ENCODE measurements at regions not wholly inside any gene's neighbourhood (a gene's known extent, or its start where the extent isn't known, plus 50 kb on each side); places are given as distances from the start of the nearest gene placed in this dataset.

DNA sequence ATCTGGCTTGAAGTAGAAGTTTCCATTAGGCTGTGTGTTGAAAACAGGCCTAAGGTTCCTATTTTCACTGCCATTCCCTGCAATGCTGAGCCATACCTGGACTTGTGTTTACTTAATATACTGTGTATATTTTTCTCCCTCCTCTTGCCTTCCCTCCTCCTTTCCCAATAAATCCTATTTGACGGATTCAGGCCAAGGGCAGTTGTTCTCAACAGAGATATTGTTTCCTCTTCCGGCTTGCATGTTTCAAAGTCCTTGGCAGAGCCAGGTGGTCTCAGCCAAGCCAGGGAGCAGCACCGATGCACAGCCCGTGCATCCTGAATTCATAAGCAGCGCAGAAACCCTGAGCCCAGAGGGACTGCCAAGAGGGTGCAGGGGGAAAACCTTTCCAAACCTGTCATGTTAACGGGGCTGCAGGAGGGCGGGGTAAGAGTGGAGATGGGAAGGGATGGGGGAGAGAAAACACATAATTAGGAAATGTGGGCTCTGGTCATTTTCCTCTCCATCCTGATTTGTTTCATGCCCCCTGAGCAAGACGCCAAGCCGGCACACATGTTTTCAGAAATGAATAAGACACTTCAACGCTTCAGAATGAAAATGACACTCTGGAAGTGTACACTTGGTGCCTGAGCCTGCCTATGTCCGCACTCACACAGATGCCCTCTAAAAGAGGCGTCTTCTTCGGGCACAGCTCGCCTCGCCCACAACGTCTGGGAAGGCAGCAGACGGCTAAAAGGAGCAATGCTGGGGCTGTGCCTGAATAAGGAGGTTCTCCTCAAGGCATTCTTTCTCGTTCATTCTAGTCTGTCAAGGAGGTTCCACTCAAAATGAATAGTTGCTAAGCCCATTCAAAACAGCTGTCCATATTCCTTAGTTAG is 149.3 kb upstream of the UBL3 start:
- no peak for DNase-seq (ENCODE audit: low read depth)

DNA sequence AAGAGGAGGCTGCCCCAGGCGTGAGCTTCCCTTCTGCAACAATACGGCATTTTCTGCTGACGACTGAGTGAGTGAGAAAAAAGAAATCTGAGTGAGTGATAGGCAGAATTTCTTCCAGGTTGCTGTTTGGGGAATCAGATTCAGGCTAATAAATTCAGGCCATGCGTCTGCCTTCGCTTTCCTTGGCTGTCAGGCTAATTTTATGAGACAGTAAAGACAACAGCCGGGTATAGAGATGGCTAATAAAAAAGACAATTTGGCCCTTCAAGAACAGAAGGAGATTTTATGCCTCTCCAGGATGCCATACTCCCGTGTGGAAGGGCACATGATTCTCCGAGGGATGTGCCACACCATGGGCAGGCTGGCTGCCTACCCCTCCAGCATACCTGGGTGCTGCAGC is 145.9 kb upstream of the UBL3 start:
- no peak for DNase-seq (ENCODE audit: low read depth)

DNA sequence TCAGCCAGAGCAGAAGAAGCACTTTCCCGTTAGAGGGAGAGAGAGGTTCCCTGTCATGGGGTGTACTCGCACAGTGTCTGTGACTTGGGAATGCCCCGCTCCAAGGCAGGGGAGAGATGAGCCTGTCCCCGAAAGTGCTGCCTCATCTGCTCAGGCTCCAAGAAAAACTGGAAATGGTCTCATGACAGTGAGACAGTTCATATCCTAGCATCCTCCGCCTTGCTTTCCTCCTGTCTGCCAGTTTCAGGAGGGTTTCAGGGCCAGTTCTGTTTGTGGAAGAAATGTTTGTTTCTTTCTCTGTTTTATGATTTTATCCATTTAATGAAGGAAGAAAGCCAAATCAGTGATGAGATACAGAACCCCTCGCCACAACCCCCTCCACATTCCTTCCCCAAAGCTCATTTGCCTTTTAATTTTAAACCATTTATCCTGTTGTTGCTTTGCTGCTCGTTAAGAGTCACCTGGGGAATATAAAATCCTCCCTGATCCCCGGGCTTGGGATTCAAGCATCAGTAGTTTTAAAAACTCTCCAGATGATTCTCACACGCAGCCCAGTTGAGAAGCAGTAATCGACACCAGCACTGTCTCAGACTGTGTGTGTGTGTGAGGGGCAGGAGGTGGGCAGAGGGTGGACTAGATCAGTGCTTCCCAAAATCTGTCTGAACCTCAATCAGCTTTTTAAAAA is 144.6 kb upstream of the UBL3 start:
- DNase-seq (ENCODE audit: low read depth), result no peak

DNA sequence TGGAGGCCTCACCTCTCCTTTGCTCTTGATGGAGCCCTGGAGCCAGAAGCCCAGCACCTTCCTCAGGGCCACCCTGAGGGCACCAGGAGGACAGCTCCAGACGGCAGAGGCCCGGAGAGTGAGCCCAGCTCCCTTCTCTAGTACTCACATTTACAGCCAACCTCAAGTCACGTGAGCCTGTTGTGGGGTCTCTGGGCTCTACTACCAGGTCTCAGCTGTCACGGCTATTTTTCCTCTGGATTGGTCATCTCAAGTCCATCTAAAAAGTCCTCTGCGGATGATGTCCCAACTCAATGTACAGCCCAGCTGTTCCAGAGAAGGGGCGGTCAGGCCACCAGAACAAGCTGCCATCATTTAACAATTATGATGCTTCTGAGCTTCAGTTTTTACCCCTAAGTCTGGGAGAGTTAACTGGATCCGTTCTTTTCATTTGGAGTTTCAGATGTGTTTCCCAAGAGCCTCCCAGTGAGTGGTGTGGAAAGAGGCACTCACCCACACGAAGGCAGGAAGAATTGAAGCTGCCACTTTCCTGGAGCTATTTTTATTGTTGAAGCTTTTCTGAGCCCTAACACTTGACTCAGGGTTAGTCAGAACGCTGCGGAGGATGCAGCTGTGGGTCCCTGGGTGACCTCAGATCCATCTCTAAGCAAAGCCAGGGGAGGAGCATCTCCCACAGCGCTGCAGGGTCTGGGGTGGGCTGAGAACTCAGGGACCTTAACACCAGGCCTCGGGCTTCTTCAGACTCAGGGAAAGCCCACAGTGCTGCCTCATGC is 143.5 kb upstream of the UBL3 start:
- peak; percentile 75 for DNase-seq (ENCODE audit: low read depth)

DNA sequence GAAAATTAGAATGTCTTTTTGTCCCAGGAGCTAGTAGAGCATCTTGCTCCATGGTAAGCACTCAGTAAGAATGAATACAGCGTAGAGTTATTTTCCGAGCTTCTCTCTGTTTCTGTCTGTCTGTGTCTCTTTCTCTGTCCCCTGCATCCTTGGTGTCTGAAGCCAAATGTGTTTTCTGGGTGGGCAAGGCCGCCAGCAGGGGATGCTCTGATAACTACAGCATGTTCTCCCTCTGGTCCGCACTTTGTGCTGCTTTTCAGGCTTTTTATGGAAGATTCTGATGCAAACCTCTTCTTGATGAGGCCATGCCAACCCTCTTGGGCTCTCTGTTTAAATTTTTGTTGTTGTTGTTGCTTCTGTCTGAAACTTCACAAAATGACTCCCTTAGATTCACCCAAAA is 142.8 kb upstream of the UBL3 start:
- no peak for DNase-seq (ENCODE audit: low read depth)

DNA sequence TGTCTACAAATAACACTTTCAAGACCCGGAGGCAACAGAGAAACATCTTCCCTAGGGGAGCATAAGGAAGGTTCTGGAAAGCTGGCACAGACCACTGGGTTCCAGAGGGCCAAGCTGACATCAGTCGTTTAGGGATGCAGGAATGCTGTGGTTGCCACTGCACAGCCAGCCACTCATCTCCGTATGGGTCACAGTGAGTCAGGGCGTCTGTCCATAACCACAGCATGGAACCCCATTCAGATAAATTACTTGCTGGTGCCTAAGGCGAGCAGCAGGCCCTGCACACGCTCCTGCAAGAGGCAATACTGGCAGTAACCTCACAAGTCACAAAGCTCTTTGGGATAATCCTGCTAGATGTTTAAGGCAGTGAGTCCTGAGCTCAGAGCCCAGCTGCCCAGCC is 140.9 kb upstream of the UBL3 start:
- peak; percentile 91 for DNase-seq (ENCODE audit: low read depth)

DNA sequence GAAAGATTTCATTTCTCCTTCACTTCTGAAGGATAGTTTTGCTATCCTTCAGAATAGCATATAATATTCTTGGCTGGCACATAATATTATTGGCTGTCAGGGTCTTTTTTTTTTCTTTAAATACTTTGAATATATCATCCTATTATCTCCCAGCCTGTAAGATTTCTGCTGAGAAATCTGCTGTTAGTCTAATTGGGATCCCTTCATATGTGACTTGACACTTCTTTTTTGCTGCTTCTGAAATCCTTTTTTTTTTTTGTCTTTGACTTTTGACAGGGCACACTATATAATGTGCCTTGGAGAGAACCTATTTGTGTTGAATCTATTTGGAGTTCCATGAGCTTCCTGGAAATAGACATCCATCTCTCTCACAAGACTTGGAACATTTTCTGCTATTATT is 136.9 kb upstream of the UBL3 start:
- no peak for DNase-seq (ENCODE audit: low read depth)

DNA sequence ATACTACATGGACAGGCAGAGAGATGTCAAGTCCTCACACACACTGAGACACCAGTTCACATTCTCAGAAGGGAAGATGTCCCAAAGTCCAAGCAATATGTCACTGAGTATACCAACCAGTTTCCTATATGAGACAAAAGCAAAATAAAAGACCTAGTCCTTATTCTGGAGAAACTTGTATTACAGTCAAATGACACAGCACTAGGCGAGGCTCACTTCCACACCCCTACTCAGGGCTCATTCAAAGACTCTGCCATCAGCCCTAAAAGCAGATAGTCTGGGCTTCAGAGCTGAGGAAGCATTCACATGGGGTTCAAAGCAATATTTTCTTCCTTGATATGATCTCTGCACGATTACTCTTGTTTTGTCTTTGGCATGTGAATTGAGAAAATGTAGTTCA is 129.9 kb upstream of the UBL3 start:
- DNase-seq (ENCODE audit: low read depth), result no peak

DNA sequence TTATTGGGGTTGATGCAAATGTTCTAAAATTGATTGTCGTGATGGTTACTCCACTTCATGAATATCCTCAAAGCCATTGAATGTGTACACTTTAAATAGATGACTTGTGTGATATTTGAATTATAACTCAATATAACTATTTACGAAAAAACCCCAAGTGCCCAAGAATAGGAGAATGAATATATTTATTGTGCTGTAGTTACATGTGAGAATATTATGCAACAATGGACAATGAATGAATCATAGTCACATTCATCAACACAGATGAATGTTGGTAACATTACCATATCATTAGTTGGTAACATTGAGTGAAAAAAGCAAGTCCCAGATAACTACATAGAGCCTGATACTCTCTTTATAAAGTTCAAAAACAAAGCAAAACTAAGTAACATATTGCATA is 127.8 kb upstream of the UBL3 start:
- no peak for DNase-seq (ENCODE audit: low read depth)

DNA sequence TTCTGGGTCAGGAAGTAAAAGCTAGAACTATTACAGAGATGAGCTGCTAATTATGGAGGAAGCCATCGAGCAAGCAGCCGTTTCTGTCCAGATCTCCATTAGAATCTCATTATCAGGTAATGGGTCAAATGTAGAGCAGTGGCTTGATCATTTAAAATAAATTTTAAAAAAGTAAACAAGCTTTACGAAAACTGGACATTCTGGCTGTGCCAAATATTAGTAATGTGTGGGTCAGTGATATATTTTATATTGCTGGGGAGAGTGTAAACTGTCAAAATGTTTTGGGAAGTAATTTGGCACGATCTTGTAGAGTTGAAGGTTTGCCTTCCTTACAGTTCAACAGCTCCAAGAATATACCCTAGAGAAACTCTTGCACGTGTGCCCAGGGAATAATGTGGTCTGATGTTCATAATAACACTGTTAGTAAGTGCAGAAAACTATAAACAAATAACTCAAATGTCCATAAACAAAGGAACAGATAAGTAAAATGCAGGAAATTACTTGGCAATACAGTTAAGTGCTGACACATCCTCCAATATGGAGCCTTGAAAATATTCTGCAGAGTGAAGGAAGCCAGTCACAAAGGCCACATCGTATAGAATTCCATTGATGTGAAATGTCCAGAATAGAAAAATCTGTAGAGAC is 127.2 kb upstream of the UBL3 start:
- DNase-seq (ENCODE audit: low read depth), result no peak

DNA sequence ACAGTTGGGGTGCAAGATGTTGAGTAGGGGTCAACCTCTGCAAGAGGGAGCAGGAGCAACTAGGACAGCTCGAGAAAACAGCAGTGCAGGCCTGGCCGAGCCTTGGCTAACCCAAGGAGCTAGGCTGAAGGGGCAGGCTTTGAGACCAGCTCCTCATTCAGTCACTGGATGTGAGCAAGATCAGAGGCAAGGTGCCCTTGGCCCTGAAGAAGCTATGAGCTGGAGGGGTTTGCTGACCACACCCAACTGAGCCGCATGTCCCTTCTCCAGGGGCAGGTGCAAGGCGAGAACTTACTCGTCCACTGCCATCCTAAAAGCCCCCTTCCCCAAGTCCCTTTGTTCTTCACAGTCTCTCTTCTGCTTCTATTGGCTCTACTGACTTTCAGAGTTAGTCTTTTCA is 126.1 kb upstream of the UBL3 start:
- DNase-seq (ENCODE audit: low read depth), result no peak

DNA sequence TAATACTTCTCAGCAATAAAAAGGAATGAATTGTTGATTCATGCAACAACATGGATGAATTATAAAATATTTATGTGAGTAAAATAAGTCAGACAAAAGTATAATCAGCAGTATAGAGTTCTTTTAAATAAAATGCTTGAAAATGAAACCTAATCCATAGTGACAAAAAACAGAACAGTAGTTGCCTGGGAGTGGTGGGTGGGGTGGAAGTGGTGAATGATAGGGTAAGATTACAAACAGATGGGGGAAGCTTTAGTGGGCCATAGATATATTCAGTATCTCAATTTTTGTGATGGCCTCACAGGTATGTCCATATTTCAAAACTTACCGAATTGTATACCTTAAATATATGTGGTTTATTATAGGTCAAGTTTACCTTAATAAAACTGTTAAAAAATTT is 124.9 kb upstream of the UBL3 start:
- no peak for DNase-seq (ENCODE audit: low read depth)

DNA sequence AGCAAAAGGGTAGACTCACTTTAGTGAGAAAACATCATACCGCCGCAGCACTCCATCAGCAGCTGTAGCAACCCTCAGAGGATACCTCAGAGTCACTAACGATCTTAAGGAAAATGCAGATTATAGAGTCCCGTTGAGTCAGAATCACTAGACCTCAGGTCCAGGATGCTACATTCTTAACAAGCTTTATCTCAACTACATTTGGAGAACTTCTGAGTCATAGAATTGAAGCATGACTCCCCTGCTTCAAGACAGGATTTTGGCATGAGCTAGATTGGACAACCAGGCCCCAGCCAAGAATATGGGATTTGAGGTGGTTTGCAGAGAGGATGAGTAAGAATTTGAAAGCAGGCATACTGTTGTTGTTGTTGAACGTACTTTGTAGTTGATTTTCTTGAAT is 118.9 kb upstream of the UBL3 start:
- peak; percentile 83 for DNase-seq (ENCODE audit: low read depth)

DNA sequence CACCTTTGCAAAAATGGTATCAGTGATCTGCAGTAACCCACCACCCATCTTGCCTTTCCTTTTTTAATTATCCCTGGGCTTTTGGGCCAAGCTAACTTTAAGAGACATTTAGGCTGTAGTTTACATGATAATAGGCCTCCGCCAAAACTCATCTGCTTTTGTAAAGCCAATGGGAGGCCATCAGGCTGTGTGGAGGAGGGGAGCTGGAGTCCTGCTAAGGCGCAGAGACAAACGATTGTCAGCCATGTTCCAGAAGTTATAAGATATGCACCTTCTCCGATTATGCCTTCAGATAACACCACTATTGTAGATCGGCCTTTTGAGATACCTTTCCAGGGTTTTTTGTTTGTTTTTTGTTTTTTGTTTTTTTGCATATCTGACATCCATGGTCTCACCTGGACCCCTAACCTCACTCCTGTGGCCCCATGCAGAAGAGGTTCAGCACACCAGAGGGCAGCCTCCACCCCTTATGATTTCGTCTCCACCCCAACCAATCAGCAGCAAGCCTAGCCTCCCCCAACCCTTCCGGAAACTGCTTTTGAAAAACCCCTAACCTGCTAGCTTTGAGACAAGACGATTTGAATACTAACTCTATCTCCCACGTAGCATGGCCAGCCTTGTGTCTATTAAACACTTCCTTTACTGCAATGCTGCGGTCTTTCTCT is 113.9 kb upstream of the UBL3 start:
- DNase-seq (ENCODE audit: low read depth), result no peak

DNA sequence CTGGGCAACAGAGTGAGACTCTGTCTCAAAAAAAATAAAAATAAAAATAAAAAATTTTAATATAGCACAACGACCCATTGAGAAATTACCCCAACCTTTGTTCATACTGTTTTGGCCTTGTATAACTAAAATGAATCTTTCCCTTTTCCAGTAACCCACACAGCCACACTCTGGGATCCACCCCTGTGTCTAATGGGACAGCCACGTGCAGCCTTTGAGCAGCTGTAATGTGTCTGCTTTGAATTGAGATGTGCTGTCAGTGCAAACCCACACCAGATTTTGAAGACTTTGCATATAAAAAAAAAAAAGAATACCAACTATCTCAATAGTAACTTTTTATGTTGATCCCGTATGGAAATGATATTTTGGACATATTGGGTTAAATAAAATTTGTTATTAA is 112.7 kb upstream of the UBL3 start:
- no peak for DNase-seq (ENCODE audit: low read depth)

DNA sequence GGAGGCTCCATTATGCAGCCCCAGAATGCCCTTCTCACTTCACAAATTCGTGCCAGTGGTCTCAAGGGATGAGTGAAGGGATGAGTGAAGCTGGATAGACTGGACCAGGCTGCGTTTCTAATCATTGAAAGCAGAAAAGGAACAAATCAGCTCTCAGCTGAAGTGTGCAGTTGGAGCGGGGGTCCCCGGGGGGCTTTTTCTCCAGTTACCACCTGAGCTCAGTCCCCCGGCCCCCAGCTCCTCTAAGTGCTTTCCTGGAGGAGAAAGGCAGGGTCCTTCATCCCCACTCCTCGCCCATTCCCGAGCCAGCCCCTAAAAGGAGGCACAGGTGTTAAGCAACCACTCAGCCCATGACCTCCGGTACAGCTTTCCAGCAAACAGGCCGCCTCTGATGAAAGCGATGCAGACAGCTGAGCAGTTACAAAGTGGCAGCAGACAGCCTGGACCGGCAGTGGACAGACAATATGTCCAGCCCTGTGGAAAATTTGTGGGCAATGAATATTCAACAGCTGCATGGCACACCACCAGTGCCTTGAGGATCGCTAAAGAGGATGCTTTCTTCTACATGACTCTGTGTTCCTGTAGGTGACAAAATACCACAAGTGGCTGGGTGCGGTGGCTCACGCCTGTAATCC is 110.7 kb upstream of the UBL3 start:
- DNase-seq (ENCODE audit: low read depth), result no peak

DNA sequence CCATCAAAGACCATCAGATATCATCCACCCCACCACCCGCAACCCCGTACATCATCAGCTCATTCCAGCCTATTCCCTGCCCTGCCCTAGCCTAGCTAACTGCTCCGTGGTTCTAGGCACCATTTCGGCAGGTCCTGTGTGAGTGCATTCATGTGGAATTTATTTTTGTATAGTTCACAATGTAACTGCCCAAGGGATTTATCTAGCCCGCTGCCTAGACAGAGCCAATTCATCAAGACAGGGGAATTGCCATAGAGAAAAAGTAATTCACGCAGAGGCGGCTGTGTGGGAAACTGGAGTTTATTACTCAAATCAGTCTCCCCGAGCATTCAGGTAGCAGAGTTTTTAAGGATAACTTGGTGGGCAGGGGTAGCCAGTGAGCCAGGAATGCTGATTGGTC is 109.2 kb upstream of the UBL3 start:
- DNase-seq (ENCODE audit: low read depth), result no peak

DNA sequence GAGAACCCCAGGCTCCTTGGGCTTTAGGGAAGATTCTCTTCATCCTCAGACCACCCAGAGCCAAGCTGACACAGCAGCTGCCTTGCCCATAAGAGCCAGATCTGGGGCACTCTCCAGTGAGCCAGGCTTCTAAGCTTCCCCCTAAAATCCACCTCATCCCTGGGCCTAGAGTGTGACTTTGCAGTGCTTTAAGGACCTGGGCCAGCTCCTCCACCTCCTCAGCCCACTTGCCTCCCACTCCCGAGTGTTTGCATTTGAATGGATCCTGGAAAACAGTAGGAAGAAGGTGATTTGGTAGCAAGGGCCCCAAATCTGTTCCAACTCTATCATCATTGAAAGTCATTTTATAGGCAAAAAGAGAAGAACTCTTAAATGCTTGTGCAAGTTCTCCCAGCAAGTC is 108.7 kb upstream of the UBL3 start:
- no peak for DNase-seq (ENCODE audit: low read depth)

DNA sequence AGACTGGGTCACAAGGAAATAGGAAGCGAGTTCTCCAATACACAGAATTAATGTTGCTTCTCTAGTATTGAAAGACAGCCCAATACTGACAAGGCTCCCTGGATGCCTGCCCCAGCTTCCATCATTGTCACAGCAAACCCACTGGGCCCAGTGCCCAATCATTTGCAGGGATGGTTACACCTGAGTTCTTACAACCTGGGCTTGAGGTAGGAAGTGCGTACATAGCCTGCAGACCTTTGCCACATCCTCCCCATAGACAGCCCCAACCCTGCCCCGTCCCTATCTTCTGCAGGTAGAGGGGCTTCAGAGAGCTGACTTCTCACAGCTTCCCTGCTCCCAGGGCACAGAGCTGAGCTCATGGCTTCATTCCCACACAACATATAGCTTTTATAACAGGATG is 108.1 kb upstream of the UBL3 start:
- DNase-seq (ENCODE audit: low read depth), result no peak

DNA sequence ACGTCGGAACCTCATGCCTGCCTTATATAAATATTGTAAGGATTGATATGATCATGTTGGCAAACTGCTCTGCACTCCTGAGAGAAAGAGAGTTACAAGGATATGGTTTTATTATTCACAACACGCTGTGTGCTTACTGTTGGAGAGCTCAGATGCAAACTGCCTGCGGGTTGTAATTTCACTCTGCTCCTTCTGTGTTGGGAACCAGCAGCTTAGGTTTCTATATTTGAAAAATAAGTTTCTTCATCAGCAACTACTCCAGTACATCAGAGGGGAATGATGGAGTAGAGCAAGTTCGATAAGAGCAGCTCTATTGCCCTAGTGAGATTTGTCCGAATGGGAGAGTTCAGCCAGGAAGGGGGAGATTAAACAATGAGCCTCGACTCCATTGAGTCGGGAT is 106.9 kb upstream of the UBL3 start:
- DNase-seq (ENCODE audit: low read depth), result no peak

DNA sequence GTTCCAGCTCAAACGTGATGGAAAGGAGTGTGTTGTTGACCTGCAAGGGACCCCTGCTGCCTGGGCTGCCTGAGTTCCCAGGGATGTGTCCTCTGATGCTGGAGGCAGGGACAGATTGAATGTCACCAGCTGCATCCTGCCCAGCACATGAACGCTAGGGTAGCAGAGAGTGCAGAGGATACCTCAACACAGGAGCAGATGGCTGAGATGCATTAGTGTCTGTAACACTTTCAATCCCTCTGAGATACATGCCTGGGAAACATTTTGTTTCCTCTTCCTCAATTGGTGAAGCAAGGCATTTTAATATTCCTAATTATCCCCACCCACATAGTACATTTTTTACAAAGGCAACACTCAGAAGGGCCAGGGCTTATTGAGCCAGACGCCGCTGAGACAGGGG is 106.4 kb upstream of the UBL3 start:
- DNase-seq (ENCODE audit: low read depth), result no peak

Measured in GM04504 (cell line).